ENCODE measurements at regions not wholly inside any gene's neighbourhood (a gene's known extent, or its start where the extent isn't known, plus 50 kb on each side); places are given as distances from the start of the nearest gene placed in this dataset.

DNA sequence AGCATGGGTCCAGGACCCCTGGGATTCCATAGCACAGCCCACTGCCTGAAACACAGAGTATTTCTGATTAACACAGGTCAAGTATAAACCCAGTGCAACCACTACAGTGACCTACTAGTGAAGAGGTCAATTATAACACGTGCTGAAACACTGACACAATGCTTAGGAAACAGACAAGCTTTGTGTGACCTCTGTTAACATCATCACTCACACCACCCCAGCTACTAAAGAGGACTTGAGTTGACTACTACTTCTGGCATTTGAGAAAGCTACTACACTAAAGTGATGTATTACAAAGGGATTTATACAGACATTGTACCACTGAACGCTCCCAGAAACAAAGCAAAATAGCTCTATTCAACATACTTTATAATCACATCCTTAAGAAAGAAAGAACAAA is 1935.9 kb upstream of the PCDH20 start:
- Mint-ChIP-seq H3K27ac (no peak overlapping the region), H3K36me3 (ENCODE audit: low read depth) (no peaks in the 10 kb centered on the region), H3K4me1 (no peaks in the 10 kb centered on the region), H3K27me3 (no peaks in the 10 kb centered on the region), H3K4me3 (no peak overlapping the region)
- no peak for ATAC-seq
- DNase-seq, result no peak
- no peaks in the 10 kb centered on the region for H3K9me3 ChIP-seq (ENCODE audit: control insufficient read depth, low read length, poor library complexity, severe bottlenecking)

DNA sequence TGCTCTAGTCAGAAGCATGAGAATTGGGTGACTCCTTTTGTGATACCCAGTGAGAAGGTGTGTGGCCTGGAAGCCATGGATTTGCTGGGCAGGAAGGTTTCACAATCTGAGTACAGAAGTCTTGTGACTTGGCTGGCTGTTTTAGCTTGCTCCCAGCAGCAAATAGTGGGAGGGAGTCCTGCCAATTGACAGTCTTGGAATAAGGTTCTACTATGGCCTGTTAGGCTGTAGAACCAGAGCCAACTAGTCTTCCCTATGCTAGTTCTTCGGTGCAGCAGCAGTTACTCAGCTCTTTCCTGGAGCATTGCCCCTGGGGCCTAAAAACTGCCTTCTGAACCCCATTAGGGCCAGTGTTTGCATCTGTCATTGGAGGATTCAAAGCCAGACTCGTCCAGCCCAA is 1935.4 kb upstream of the PCDH20 start:
- H3K4me1 Mint-ChIP-seq, result no peaks in the 10 kb centered on the region
- DNase-seq (no peak), ATAC-seq (no peak)
- H3K36me3 Mint-ChIP-seq (ENCODE audit: low read depth), result no peaks in the 10 kb centered on the region
- no peaks in the 10 kb centered on the region for H3K9me3 ChIP-seq (ENCODE audit: control insufficient read depth, low read length, poor library complexity, severe bottlenecking)
- H3K27me3 Mint-ChIP-seq, result no peaks in the 10 kb centered on the region
- no peak overlapping the region for H3K4me3 Mint-ChIP-seq
- H3K27ac Mint-ChIP-seq, result no peak overlapping the region

DNA sequence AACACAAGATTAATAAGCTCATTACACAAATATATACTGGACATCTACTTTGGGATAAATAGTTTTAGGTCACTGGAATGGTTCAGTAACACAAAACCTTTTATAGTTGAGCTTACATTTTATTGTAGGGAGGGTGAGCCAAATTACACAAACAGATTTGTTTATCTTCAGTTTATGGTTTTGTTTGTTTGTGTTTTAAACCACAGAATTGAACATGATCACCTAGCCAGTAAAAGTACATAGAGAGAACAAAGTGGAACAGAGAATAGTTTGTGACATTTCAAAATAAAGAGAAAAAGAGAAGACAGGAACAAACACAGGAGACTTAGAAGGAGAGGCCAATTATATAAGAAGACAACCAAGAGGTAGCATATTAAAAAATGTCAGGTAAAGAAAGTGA is 1930.2 kb upstream of the PCDH20 start:
- Mint-ChIP-seq H3K4me3 (no peak overlapping the region), H3K4me1 (no peaks in the 10 kb centered on the region), H3K27me3 (no peaks in the 10 kb centered on the region), H3K27ac (no peak overlapping the region), H3K36me3 (ENCODE audit: low read depth) (peaks cover 2% of the 10 kb centered on the region)
- ATAC-seq (no peak), DNase-seq (no peak)
- no peaks in the 10 kb centered on the region for H3K9me3 ChIP-seq (ENCODE audit: control insufficient read depth, low read length, poor library complexity, severe bottlenecking)

DNA sequence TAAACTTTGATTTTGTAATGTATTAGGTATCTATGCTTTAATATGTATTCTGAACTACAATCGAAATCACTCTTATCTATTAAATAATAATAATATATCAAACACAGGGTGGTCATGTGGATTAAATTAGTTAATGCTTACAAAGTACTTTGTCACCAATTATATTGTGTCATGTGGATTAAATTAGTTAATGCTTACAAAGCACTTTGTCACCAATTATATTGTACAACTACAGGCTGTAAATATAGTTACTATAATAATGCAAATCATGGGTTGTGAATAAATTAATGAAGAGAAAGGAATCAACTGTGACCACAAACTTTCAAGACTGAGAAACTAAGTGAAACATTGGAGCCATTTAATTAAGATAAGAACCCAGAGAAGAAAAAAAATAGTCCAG is 1929.1 kb upstream of the PCDH20 start:
- Mint-ChIP-seq H3K36me3 (ENCODE audit: low read depth) (peaks cover 2% of the 10 kb centered on the region), H3K27ac (no peak overlapping the region), H3K27me3 (no peaks in the 10 kb centered on the region), H3K4me1 (no peaks in the 10 kb centered on the region), H3K4me3 (no peak overlapping the region)
- no peak for DNase-seq
- no peak for ATAC-seq
- no peaks in the 10 kb centered on the region for H3K9me3 ChIP-seq (ENCODE audit: control insufficient read depth, low read length, poor library complexity, severe bottlenecking)

DNA sequence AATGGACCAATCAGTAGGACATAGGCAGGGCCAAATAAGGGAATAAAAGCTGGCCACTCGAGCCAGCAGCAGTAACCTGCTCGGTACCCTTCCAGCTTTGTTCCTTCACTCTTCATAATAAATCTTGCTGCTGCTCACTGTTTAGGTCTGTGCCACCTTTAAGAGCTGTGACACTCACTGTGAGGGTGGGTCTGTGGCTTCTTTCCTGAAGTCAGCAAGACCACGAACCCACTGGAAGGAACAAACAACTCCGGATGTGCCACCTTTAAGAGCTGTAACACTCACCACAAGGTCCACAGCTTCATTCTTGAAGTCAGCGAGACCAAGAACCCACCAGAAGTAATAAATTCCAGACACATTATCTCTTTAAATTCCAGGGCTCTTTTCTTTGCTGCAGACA is 1922.3 kb upstream of the PCDH20 start:
- H3K27ac Mint-ChIP-seq, result no peak overlapping the region
- H3K9me3 ChIP-seq (ENCODE audit: control insufficient read depth, low read length, poor library complexity, severe bottlenecking), result no peaks in the 10 kb centered on the region
- H3K27me3 Mint-ChIP-seq, result no peaks in the 10 kb centered on the region
- DNase-seq, result no peak
- no peak for ATAC-seq
- H3K4me3 Mint-ChIP-seq, result no peak overlapping the region
- H3K4me1 Mint-ChIP-seq, result no peaks in the 10 kb centered on the region
- H3K36me3 Mint-ChIP-seq (ENCODE audit: low read depth), result no peaks in the 10 kb centered on the region

GRCh38 chr13:63337041-63337440 is 1921.4 kb upstream of the PCDH20 start:
- Mint-ChIP-seq H3K27me3 (no peaks in the 10 kb centered on the region), H3K36me3 (ENCODE audit: low read depth) (no peaks in the 10 kb centered on the region), H3K4me1 (no peaks in the 10 kb centered on the region), H3K4me3 (no peak overlapping the region), H3K27ac (no peak overlapping the region)
- no peaks in the 10 kb centered on the region for H3K9me3 ChIP-seq (ENCODE audit: control insufficient read depth, low read length, poor library complexity, severe bottlenecking)
- ATAC-seq, result no peak
- no peak for DNase-seq

GRCh38 chr13:63336549-63336948 is 1920.9 kb upstream of the PCDH20 start:
- Mint-ChIP-seq H3K4me3 (no peak overlapping the region), H3K36me3 (ENCODE audit: low read depth) (no peaks in the 10 kb centered on the region), H3K4me1 (no peaks in the 10 kb centered on the region), H3K27ac (no peak overlapping the region), H3K27me3 (no peaks in the 10 kb centered on the region)
- H3K9me3 ChIP-seq (ENCODE audit: control insufficient read depth, low read length, poor library complexity, severe bottlenecking), result no peaks in the 10 kb centered on the region
- no peak for DNase-seq
- no peak for ATAC-seq

DNA sequence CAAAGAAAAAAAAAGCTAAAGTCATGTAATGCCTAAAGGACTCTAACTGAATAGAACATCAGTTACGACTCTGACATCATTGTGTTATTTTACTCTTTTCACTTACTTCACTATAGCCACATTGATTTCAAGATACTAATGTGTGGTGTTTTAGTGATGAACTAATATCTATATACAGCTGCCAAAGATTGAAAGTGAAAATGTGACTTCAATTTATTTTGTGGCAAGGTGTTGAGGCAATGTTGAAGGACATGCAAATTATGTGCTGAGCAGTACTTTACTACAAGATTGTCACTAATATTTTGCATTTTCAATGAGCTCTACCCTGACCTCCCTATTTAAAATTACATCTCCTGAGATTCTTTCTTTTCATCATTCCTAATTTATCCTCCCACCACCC is 1911.9 kb upstream of the PCDH20 start:
- DNase-seq, result no peak

GRCh38 chr13:63323441-63323840 is 1907.8 kb upstream of the PCDH20 start:
- H3K4me1 Mint-ChIP-seq, result no peaks in the 10 kb centered on the region
- no peaks in the 10 kb centered on the region for H3K36me3 Mint-ChIP-seq (ENCODE audit: low read depth)
- no peaks in the 10 kb centered on the region for H3K9me3 ChIP-seq (ENCODE audit: control insufficient read depth, low read length, poor library complexity, severe bottlenecking)
- H3K27me3 Mint-ChIP-seq, result no peaks in the 10 kb centered on the region
- no peak overlapping the region for H3K27ac Mint-ChIP-seq
- H3K4me3 Mint-ChIP-seq, result no peak overlapping the region
- DNase-seq, result no peak
- no peak for ATAC-seq

More for the DNA sequence above, 1911.9 kb upstream of the PCDH20 start:
- Mint-ChIP-seq H3K27me3 (no peaks in the 10 kb centered on the region), H3K4me1 (no peaks in the 10 kb centered on the region), H3K36me3 (ENCODE audit: low read depth) (no peaks in the 10 kb centered on the region), H3K4me3 (no peak overlapping the region), H3K27ac (no peak overlapping the region)
- no peak for ATAC-seq
- no peaks in the 10 kb centered on the region for H3K9me3 ChIP-seq (ENCODE audit: control insufficient read depth, low read length, poor library complexity, severe bottlenecking)

DNA sequence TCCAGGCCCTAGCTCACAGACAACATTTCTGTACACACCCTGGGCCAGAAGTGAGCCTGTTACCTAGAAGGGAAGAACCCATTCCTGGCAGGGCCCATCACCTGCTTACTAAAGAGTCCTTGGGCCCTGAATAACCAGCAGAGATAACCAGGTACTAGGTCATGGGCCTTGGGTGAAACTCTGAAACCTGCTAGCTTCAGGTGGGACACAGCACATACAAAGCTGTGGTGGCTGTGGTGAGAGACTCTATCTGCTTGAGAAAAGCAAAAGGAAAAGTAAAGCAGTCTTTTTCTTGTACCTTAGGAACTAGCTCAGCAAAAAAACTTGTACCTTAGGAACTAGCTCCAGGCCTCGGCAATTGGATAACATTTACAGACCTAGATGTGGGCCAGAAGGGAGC is 1895.9 kb upstream of the PCDH20 start:
- no peaks in the 10 kb centered on the region for H3K9me3 ChIP-seq (ENCODE audit: control insufficient read depth, low read length, poor library complexity, severe bottlenecking)
- Mint-ChIP-seq H3K4me3 (no peak overlapping the region), H3K36me3 (ENCODE audit: low read depth) (no peaks in the 10 kb centered on the region), H3K4me1 (no peaks in the 10 kb centered on the region), H3K27ac (no peak overlapping the region), H3K27me3 (no peaks in the 10 kb centered on the region)
- ATAC-seq (no peak), DNase-seq (no peak)

- no peak for DNase-seq
- Mint-ChIP-seq H3K36me3 (ENCODE audit: low read depth) (no peaks in the 10 kb centered on the region), H3K27ac (no peak overlapping the region), H3K4me3 (no peak overlapping the region), H3K27me3 (no peaks in the 10 kb centered on the region), H3K4me1 (no peaks in the 10 kb centered on the region)
- no peak for ATAC-seq
- H3K9me3 ChIP-seq (ENCODE audit: control insufficient read depth, low read length, poor library complexity, severe bottlenecking), result no peaks in the 10 kb centered on the region
These were observed 1893.0 kb upstream of the PCDH20 start for GRCh38 chr13:63308549-63309165.

DNA sequence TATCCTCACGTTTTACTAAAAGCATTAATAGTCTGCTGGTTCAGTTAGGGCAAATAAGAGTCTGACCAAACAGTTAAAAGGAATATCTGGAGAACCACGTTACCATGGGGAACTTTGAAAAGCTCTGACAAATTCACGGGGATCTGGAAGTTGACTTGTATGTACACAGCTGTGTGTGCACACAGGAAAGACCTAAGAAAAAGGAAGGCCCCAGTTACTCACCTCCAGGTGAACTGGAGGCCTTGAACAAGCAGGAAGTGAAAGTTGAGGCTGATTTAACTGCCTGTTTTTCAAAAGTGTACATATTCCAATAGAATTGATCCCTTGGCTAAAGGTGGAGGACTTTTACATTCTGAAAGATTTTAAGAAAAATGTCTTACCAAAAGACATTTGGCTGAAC is 1891.6 kb upstream of the PCDH20 start:
- Mint-ChIP-seq H3K4me3 (no peak overlapping the region), H3K4me1 (no peaks in the 10 kb centered on the region), H3K27ac (no peak overlapping the region), H3K36me3 (ENCODE audit: low read depth) (no peaks in the 10 kb centered on the region), H3K27me3 (no peaks in the 10 kb centered on the region)
- ATAC-seq (no peak), DNase-seq (no peak)
- H3K9me3 ChIP-seq (ENCODE audit: control insufficient read depth, low read length, poor library complexity, severe bottlenecking), result no peaks in the 10 kb centered on the region

DNA sequence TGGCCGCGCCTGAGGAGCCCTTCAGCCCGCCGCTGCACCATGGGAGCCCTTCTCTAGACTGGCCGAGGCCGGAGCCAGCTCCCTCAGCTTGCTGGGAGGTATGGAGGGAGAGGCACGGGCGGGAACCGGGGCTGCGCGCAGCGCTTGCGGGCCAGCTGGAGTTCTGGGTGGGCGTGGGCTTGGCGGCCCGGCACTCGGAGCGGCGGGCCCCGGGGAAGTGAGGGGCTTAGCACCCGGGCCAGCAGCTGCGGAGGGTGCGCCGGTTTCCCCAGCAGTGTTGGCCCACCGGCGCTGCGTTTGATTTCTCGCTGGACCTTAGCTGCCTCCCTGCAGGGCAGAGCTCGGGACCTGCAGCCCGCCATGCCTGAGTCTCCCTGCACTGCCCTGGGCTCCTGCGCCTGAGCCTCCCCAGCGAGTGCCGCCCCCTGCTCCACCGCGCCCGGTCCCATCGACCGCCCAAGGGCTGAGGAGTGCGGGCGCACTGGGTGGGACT is 1890.0 kb upstream of the PCDH20 start:
- H3K36me3 Mint-ChIP-seq (ENCODE audit: low read depth), result no peaks in the 10 kb centered on the region
- H3K9me3 ChIP-seq (ENCODE audit: control insufficient read depth, low read length, poor library complexity, severe bottlenecking), result no peaks in the 10 kb centered on the region
- ATAC-seq (no peak), DNase-seq (no peak)
- H3K4me1 Mint-ChIP-seq, result no peaks in the 10 kb centered on the region
- H3K27ac Mint-ChIP-seq, result no peak overlapping the region
- no peaks in the 10 kb centered on the region for H3K27me3 Mint-ChIP-seq
- no peak overlapping the region for H3K4me3 Mint-ChIP-seq

- no peaks in the 10 kb centered on the region for H3K36me3 Mint-ChIP-seq (ENCODE audit: low read depth)
- no peaks in the 10 kb centered on the region for H3K9me3 ChIP-seq (ENCODE audit: control insufficient read depth, low read length, poor library complexity, severe bottlenecking)
- H3K27me3 Mint-ChIP-seq, result no peaks in the 10 kb centered on the region
- no peak overlapping the region for H3K27ac Mint-ChIP-seq
- H3K4me1 Mint-ChIP-seq, result no peaks in the 10 kb centered on the region
- ATAC-seq (no peak), DNase-seq (no peak)
- H3K4me3 Mint-ChIP-seq, result no peak overlapping the region
These were observed 1888.8 kb upstream of the PCDH20 start for GRCh38 chr13:63304497-63304896.

Data from T-helper 17 cell (primary cell).